HG03354 (cell line): ENCODE measurements at regions not wholly inside any gene's neighbourhood (a gene's known extent, or its start where the extent isn't known, plus 50 kb on each side); places are given as distances from the start of the nearest gene placed in this dataset.
"Not testable (repeated sequence)": the region's sequence is repeated elsewhere in the genome, so short reads cannot be mapped to it uniquely, and the experiment has no call there.

ENCODE experiments used
- ATAC-seq: cut with Tn5 transposase; IDR thresholded peaks from one replicate; pipeline ENCODE4 v1.9.1; 2021; ENCODE audit warnings: mild to moderate bottlenecking; ENCODE audit not compliant: unreplicated experiment, poor library complexity, severe bottlenecking

GRCh38 chr6:165025040-165025439 is 284.4 kb downstream of the C6orf118 start:
- ATAC-seq, result no peak

GRCh38 chr6:165019681-165020080 is 289.7 kb downstream of the C6orf118 start:
- ATAC-seq, result no peak

- ATAC-seq, result no peak
These were observed 293.7 kb downstream of the C6orf118 start for GRCh38 chr6:165015676-165016075.

- ATAC-seq, result no peak
These were observed 295.7 kb downstream of the C6orf118 start for GRCh38 chr6:165013701-165014100.

GRCh38 chr6:165012183-165012582 is 297.2 kb downstream of the C6orf118 start:
- ATAC-seq, result no peak

GRCh38 chr6:165010556-165011535 is 298.6 kb downstream of the C6orf118 start:
- ATAC-seq, result no peak

- ATAC-seq, result no peak
These were observed 300.4 kb downstream of the C6orf118 start for GRCh38 chr6:165008971-165009370.

GRCh38 chr6:165002866-165003265 is 306.5 kb downstream of the C6orf118 start:
- ATAC-seq, result no peak

GRCh38 chr6:165002358-165002757 is 307.0 kb downstream of the C6orf118 start:
- ATAC-seq, result no peak

GRCh38 chr6:165001502-165002157 is 307.8 kb downstream of the C6orf118 start:
- no peak for ATAC-seq

- ATAC-seq, result no peak
These were observed 311.1 kb downstream of the C6orf118 start for GRCh38 chr6:164998297-164998696.

- no peak for ATAC-seq
These were observed 312.6 kb downstream of the C6orf118 start for GRCh38 chr6:164996838-164997237.

GRCh38 chr6:164991573-164991972 is 317.8 kb downstream of the C6orf118 start:
- ATAC-seq, result no peak

- ATAC-seq, result no peak
These were observed 318.5 kb downstream of the C6orf118 start for GRCh38 chr6:164990901-164991300.

GRCh38 chr6:164982389-164982788 is 327.0 kb downstream of the C6orf118 start:
- no peak for ATAC-seq

GRCh38 chr6:164967102-164967501 is 342.3 kb downstream of the C6orf118 start:
- ATAC-seq, result no peak

- ATAC-seq, result no peak
These were observed 346.6 kb downstream of the C6orf118 start for GRCh38 chr6:164962805-164963204.

GRCh38 chr6:164947164-164947563 is 362.2 kb downstream of the C6orf118 start:
- ATAC-seq, result no peak

GRCh38 chr6:164942271-164942670 is 367.1 kb downstream of the C6orf118 start:
- no peak for ATAC-seq

GRCh38 chr6:164933238-164933794 is 376.1 kb downstream of the C6orf118 start:
- ATAC-seq, result not testable (repeated sequence)
